Gastroesophageal sphincter (tissue), 4 donors: ENCODE measurements at regions not wholly inside any gene's neighbourhood (a gene's known extent, or its start where the extent isn't known, plus 50 kb on each side); places are given as distances from the start of the nearest gene placed in this dataset.
"Not testable (repeated sequence)": the region's sequence is repeated elsewhere in the genome, so short reads cannot be mapped to it uniquely, and the experiment has no call there.

Source experiments
- ATAC-seq: fragments of 150-250 bp; one replicate; pipeline ENCODE4 v1.9.1; 2016; ENCODE audit warnings: mild to moderate bottlenecking, moderate library complexity
- H3K27ac ChIP-seq, 4 donors: fragments of 200-600 bp; sonication (generic) in 3 of 4; 1 replicate in 3 of 4; 2 replicates in 1 of 4; pipeline ENCODE4 v1.5.1; 2016 to 2019
- H3K27me3 ChIP-seq: fragments of 200-600 bp; sonication (generic); one replicate; pipeline ENCODE4 v1.5.1; 2019
- H3K36me3 ChIP-seq, 2 donors: fragments of 200-600 bp; sonication (generic); one replicate each; pipeline ENCODE4 v1.5.1; 2019; ENCODE audit warnings: control low read depth in 1 of 2
- H3K4me1 ChIP-seq, 3 donors: fragments of 200-600 bp; sonication (generic); 1 replicate in 2 of 3; 2 replicates in 1 of 3; pipeline ENCODE4 v1.5.1; 2016 to 2019; ENCODE audit warnings: control low read depth in 2 of 3
- H3K4me3 ChIP-seq, 2 donors: fragments of 200-600 bp; sonication (generic); one replicate each; pipeline ENCODE4 v1.5.1; 2019; ENCODE audit warnings: mild to moderate bottlenecking in 1 of 2, moderate library complexity in 1 of 2
- H3K9me3 ChIP-seq, 3 donors: fragments of 200-600 bp; sonication (generic); one replicate each; pipeline ENCODE4 v1.5.1; 2017 to 2019; ENCODE audit warnings: control low read depth in 2 of 3
- CTCF ChIP-seq, 4 experiments: fragments of 200-600 bp in 2 of 4; fragments of 450-650 bp in 2 of 4; sonication (generic) in 1 of 4; IDR thresholded peaks; one replicate each; pipeline ENCODE4 v1.5.1; 2017 to 2019; ENCODE audit warnings: antibody characterized with exemption in 4 of 4, mild to moderate bottlenecking in 2 of 4, moderate library complexity in 2 of 4
- EP300 ChIP-seq: sonication (generic); formaldehyde crosslinking; IDR thresholded peaks from one replicate; pipeline ENCODE4 v1.6.1; 2017; ENCODE audit warnings: antibody characterized with exemption, mild to moderate bottlenecking
- POLR2A ChIP-seq, 2 donors: fragments of 450-650 bp; IDR thresholded peaks; one replicate each; pipeline ENCODE4 v1.6.1; 2017; ENCODE audit warnings: antibody characterized with exemption in 2 of 2, mild to moderate bottlenecking in 2 of 2, moderate library complexity in 1 of 2
- POLR2AphosphoS5 ChIP-seq: sonication (generic); formaldehyde crosslinking; IDR thresholded peaks from one replicate; pipeline ENCODE4 v1.6.1; 2017; ENCODE audit warnings: antibody characterized with exemption
- WGBS, 2 donors: methylation state at CpG; one replicate each; pipeline ENCODE4 v1.1.5; 2018; ENCODE audit warnings: low coverage in 1 of 2; 5-methylcytosine and 5-hydroxymethylcytosine counted together

- 81% methylated on average over 2 of the region's 2 CpGs; no CpG with 5 or more reads in 1 of the 2 donors for WGBS, 2 donors
- Histone ChIP-seq H3K4me3 (no peak overlapping the region), H3K27me3 (no peaks in the 10 kb centered on the region)
Measured at GRCh38 chr2:20499387-20499786, 52.5 kb downstream of the RHOB start.

GRCh38 chr2:20501974-20502373 lies 55.1 kb downstream of the RHOB start:
- H3K4me1 ChIP-seq, result peaks cover 0 to 11% (median 0%) of the 10 kb centered on the region in 3 donors
- H3K9me3 ChIP-seq, result no peaks in the 10 kb centered on the region
- TF ChIP-seq EP300, result no peak
- TF ChIP-seq POLR2AphosphoS5, result peak; percentile 64
- no peak for TF ChIP-seq CTCF (IDR thresholded peaks at IDR 0.05)
- no peaks in the 10 kb centered on the region for H3K36me3 ChIP-seq
- H3K27ac ChIP-seq, result no peak overlapping the region
- H3K27me3 ChIP-seq, result no peaks in the 10 kb centered on the region
- WGBS, 2 donors, result 74 to 90% methylated on average over 4 of the region's 4 CpGs
- H3K4me3 ChIP-seq, result no peak overlapping the region
- peak; percentile 83 for ATAC-seq

More at GRCh38 chr2:20499387-20499786, 52.5 kb downstream of the RHOB start:
- Histone ChIP-seq H3K9me3 (no peaks in the 10 kb centered on the region), H3K36me3 (no peaks in the 10 kb centered on the region), H3K27ac (no peak overlapping the region), H3K4me1 (no peaks in the 10 kb centered on the region)
- TF ChIP-seq CTCF (IDR thresholded peaks at IDR 0.05), result no peak
- no peak for TF ChIP-seq POLR2A (IDR thresholded peaks at IDR 0.05)
- TF ChIP-seq POLR2AphosphoS5, result no peak
- TF ChIP-seq EP300, result no peak
- no peak for ATAC-seq

- peaks cover 0 to 11% (median 0%) of the 10 kb centered on the region in 3 donors for H3K4me1 ChIP-seq
- H3K36me3 ChIP-seq, H3K27me3 ChIP-seq, ATAC-seq, H3K4me3 ChIP-seq, H3K27ac ChIP-seq, H3K9me3 ChIP-seq: not testable (repeated sequence)
- 85 to 100% methylated on average over 1 to 12 of the region's 12 CpGs for WGBS, 2 donors
Measured at GRCh38 chr2:20502496-20502895, 55.6 kb downstream of the RHOB start.

- no peak for ATAC-seq
- Histone ChIP-seq H3K27me3 (no peaks in the 10 kb centered on the region), H3K4me1 (peaks cover 0 to 11% (median 0%) of the 10 kb centered on the region in 3 donors), H3K9me3 (no peaks in the 10 kb centered on the region), H3K4me3 (no peak overlapping the region), H3K27ac (no peak overlapping the region), H3K36me3 (no peaks in the 10 kb centered on the region)
- no peak for TF ChIP-seq EP300
- TF ChIP-seq CTCF (IDR thresholded peaks at IDR 0.05), result no peak
- no peak for TF ChIP-seq POLR2AphosphoS5
- no peak for TF ChIP-seq POLR2A (IDR thresholded peaks at IDR 0.05)
Measured at GRCh38 chr2:20504174-20504573, 57.3 kb downstream of the RHOB start.

- Histone ChIP-seq H3K4me1 (peaks cover 0 to 11% (median 0%) of the 10 kb centered on the region in 3 donors), H3K36me3 (no peaks in the 10 kb centered on the region), H3K27me3 (no peaks in the 10 kb centered on the region), H3K9me3 (no peaks in the 10 kb centered on the region), H3K27ac (no peak overlapping the region), H3K4me3 (no peak overlapping the region)
- no peak for TF ChIP-seq POLR2A (IDR thresholded peaks at IDR 0.05)
- no peak for TF ChIP-seq EP300
- peak in 2 of 4 experiments; percentile 25 to 26 for TF ChIP-seq CTCF (IDR thresholded peaks at IDR 0.05)
- TF ChIP-seq POLR2AphosphoS5, result no peak
- 74% methylated on average over 2 of the region's 4 CpGs; no CpG with 5 or more reads in 1 of the 2 donors for WGBS, 2 donors
- ATAC-seq, result no peak
Measured at GRCh38 chr2:20506201-20506685, 59.4 kb downstream of the RHOB start.
